Peyer's patch (tissue), 4 donors: ENCODE measurements at regions not wholly inside any gene's neighbourhood (a gene's known extent, or its start where the extent isn't known, plus 50 kb on each side); places are given as distances from the start of the nearest gene placed in this dataset.

ENCODE experiments used
- DNase-seq, 3 donors: peaks; one replicate each; pipeline ENCODE4 v3.0.0-alpha.2; 2017 to 2019
- H3K27ac ChIP-seq, 4 donors: fragments of 200-600 bp; sonication (generic); one replicate each; pipeline ENCODE4 v1.5.1; 2016 to 2019
- H3K27me3 ChIP-seq, 2 donors: fragments of 200-600 bp; sonication (generic); one replicate each; pipeline ENCODE4 v1.5.1; 2019
- H3K36me3 ChIP-seq, 3 donors: fragments of 200-600 bp; sonication (generic); one replicate each; pipeline ENCODE4 v1.5.1; 2016 to 2019
- H3K4me1 ChIP-seq, 4 donors: fragments of 200-600 bp; sonication (generic); one replicate each; pipeline ENCODE4 v1.5.1; 2016 to 2019
- H3K4me3 ChIP-seq, 4 donors: fragments of 200-600 bp; sonication (generic); 1 replicate in 3 of 4; 2 replicates in 1 of 4; pipeline ENCODE4 v1.5.1; 2016 to 2019; ENCODE audit warnings: mild to moderate bottlenecking in 1 of 4
- H3K9me3 ChIP-seq, 4 donors: fragments of 200-600 bp; sonication (generic); one replicate each; pipeline ENCODE4 v1.5.1; 2016 to 2019; ENCODE audit warnings: mild to moderate bottlenecking in 1 of 4
- POLR2A ChIP-seq, 2 donors: fragments of 450-650 bp; IDR thresholded peaks; one replicate each; pipeline ENCODE4 v1.5.1; 2017; ENCODE audit warnings: antibody characterized with exemption in 2 of 2, mild to moderate bottlenecking in 2 of 2, moderate library complexity in 2 of 2
- TF ChIP-seq, protein P1 (sequence below), 6 experiments: fragments of 450-650 bp in 4 of 6; fragments of 200-600 bp in 2 of 6; sonication (generic) in 1 of 6; IDR thresholded peaks; one replicate each; pipeline ENCODE4 v1.5.1; 2017 to 2019; ENCODE audit warnings: antibody characterized with exemption in 6 of 6, mild to moderate bottlenecking in 3 of 6, moderate library complexity in 1 of 6

DNA sequence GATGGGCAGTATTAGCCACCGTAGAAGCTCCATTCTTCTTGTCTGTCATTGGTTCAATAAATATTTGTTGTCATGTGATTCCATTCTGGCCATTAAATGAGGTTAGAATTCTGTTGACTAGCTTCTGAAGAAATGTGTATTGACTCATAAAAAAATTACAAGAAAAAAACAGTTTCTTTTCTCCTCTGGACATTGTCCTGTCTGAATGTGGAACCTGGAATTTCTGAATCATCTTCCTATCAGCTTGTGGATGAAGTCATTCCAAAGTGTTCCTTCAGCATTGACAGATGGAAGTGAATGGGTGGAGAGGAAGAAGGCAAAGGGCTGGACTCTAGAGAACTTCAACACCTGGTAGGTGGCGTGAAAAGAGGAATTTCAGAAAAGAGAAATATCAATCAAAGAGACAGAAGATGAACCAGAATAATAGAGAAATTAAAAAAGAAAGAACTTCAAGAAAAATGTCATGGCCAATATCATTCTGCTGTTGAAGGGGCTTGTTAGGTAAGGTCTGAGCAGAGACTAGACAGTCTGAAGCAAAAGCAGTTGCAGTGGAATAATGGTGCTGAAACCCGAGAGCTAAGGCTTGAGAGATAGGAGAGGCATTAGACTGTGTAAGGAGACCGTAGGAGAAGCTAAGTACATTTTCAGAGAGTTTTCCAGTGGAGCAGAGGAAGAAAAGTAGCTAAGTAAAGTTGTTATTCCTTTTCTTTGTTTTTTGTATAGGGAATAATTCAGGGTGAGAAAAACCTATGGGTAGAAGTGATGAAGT lies 806.6 kb downstream of the SQOR start:
- Histone ChIP-seq H3K9me3 (no peaks in the 10 kb centered on the region), H3K36me3 (no peaks in the 10 kb centered on the region), H3K4me3 (no peak overlapping the region), H3K27ac (no peak overlapping the region), H3K27me3 (no peaks in the 10 kb centered on the region), H3K4me1 (no peaks in the 10 kb centered on the region)
- DNase-seq = no peak
- TF ChIP-seq, protein P1, sequence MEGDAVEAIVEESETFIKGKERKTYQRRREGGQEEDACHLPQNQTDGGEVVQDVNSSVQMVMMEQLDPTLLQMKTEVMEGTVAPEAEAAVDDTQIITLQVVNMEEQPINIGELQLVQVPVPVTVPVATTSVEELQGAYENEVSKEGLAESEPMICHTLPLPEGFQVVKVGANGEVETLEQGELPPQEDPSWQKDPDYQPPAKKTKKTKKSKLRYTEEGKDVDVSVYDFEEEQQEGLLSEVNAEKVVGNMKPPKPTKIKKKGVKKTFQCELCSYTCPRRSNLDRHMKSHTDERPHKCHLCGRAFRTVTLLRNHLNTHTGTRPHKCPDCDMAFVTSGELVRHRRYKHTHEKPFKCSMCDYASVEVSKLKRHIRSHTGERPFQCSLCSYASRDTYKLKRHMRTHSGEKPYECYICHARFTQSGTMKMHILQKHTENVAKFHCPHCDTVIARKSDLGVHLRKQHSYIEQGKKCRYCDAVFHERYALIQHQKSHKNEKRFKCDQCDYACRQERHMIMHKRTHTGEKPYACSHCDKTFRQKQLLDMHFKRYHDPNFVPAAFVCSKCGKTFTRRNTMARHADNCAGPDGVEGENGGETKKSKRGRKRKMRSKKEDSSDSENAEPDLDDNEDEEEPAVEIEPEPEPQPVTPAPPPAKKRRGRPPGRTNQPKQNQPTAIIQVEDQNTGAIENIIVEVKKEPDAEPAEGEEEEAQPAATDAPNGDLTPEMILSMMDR (IDR thresholded peaks at IDR 0.05) = no peak
- no peak for TF ChIP-seq POLR2A (IDR thresholded peaks at IDR 0.05)

DNA sequence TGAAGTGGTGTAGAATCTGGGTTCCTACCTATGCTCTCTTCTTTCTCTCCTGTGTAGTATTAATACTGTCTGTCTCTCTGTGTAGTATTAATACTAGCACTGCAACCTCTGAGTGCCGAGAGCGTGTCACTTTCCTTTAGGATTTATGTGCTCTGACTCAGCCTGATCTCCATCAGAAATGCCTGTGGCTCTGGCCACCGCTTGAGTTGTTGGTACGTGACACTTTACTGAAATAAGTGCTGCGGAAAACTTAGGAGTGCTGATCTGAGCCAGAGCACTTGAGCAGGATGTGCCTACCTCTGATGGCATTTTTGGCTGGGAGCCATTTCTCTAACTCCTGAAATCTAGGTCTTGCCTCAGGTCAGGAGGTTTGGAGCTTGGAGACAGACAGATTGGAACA lies 807.4 kb downstream of the SQOR start:
- Histone ChIP-seq H3K9me3 (no peaks in the 10 kb centered on the region), H3K36me3 (no peaks in the 10 kb centered on the region), H3K27ac (no peak overlapping the region), H3K4me1 (no peaks in the 10 kb centered on the region), H3K4me3 (no peak overlapping the region), H3K27me3 (no peaks in the 10 kb centered on the region)
- TF ChIP-seq POLR2A (IDR thresholded peaks at IDR 0.05) = no peak
- TF ChIP-seq, protein P1 (IDR thresholded peaks at IDR 0.05) = no peak
- DNase-seq = no peak

DNA sequence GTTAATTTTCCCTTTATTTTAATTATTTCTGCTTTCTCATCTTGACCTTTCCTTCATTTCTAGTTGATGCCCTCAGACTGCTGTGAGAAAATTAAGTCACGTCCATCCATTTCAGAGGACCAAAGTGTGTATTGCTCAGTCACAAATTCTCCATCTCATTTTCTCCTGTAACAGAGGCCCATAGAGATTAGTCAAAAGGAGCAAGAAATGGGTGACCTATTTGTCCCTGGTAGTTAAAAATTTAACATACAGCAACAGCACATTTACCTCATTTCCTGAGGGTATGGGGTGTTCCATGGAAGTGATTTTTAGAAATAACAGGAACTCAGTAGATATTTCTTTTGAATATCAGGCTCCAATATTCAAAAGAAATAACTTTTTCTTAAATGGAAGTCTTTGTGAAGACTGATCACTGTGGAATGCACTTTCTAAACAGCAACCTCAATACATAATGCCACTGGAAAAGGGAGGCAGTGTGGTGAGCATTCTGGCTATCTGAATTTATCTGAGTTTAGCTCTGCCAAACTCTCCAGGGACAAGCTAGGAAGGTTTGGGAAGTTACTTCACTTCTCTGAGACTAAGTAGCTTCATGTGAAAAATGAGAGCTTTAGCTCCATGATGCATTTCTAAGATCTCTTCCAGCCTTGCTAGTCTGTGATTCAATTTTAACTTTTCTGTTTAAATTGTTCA lies 808.2 kb downstream of the SQOR start:
- TF ChIP-seq POLR2A (IDR thresholded peaks at IDR 0.05) = no peak
- TF ChIP-seq, protein P1 (IDR thresholded peaks at IDR 0.05) = no peak

DNA sequence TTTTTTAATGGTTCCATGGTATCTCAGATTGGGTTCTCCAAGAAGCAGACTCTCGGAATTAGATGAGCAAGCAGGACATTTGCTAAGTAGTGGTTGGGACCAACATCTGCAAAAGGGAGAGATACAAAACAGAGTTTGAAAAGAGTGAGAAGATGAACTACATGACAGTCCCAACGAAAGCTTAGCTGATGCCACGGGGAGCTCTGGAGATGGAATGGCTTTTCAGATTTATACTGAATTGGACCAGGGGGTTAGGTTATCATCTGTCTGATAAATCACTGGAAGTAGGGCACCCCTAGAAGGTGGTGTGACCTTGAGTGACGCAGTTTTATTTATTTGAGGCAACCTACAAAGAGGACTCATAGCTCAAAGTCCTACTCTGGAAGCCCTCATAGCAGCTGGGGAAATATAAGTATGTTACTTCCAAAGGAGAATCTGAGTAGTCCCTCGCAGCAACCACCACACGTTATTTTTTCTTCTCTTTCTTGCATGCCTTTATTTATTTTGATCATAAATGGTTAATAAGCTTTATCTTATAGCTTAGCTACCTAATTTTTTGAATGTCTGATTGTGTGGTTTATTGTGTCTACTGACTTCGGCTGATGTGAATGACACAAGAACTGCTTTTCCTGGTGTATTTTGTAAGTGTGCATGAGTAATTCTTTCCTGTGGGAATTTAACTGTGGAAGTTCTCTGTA lies 815.4 kb downstream of the SQOR start:
- TF ChIP-seq POLR2A (IDR thresholded peaks at IDR 0.05) = no peak
- TF ChIP-seq, protein P1 (IDR thresholded peaks at IDR 0.05) = no peak
- no peaks in the 10 kb centered on the region for H3K4me1 ChIP-seq
- no peak overlapping the region for H3K27ac ChIP-seq
- no peaks in the 10 kb centered on the region for H3K27me3 ChIP-seq
- H3K36me3 ChIP-seq = no peaks in the 10 kb centered on the region
- no peak overlapping the region for H3K4me3 ChIP-seq
- H3K9me3 ChIP-seq = no peaks in the 10 kb centered on the region
- no peak for DNase-seq

More for the DNA sequence above, 808.2 kb downstream of the SQOR start:
- Histone ChIP-seq H3K36me3 (no peaks in the 10 kb centered on the region), H3K27ac (no peak overlapping the region), H3K9me3 (no peaks in the 10 kb centered on the region), H3K4me1 (no peaks in the 10 kb centered on the region), H3K4me3 (no peak overlapping the region), H3K27me3 (no peaks in the 10 kb centered on the region)
- DNase-seq = no peak

DNA sequence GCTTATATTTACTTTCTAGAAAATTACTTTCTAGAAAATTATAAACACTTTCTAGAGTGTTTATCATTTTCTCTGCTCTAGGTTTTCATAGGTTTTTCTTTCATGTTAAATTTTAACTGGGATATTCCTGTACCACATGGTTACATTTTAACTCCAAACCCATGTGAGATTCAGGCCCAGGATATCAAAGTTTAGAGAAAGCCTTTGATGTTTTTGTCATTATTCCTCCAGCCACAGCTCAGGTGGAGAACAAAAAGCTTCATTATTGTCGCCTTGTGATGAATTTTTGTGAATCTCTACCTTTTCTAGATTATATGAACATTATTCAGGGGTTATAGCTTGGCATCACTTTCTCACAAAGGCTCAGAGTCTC lies 816.0 kb downstream of the SQOR start:
- Histone ChIP-seq H3K4me1 (no peaks in the 10 kb centered on the region), H3K4me3 (no peak overlapping the region), H3K27me3 (no peaks in the 10 kb centered on the region), H3K9me3 (no peaks in the 10 kb centered on the region), H3K27ac (no peak overlapping the region), H3K36me3 (no peaks in the 10 kb centered on the region)
- no peak for TF ChIP-seq POLR2A (IDR thresholded peaks at IDR 0.05)
- TF ChIP-seq, protein P1 (IDR thresholded peaks at IDR 0.05) = no peak
- no peak for DNase-seq
